Nephron (organoid): ENCODE measurements at regions not wholly inside any gene's neighbourhood (a gene's known extent, or its start where the extent isn't known, plus 50 kb on each side); places are given as distances from the start of the nearest gene placed in this dataset.

Source experiments
- H3K27ac Mint-ChIP-seq, 3 experiments: 2 replicates each; pipeline ENCODE4 v1.8.0; 2020; ENCODE audit warnings: mixed read lengths in 3 of 3, mild to moderate bottlenecking in 2 of 3, moderate library complexity in 1 of 3
- H3K27me3 Mint-ChIP-seq: 2 replicates; pipeline ENCODE4 v1.8.0; 2021; ENCODE audit warnings: low read depth, mild to moderate bottlenecking, moderate library complexity, mixed read lengths
- H3K36me3 Mint-ChIP-seq: 2 replicates; pipeline ENCODE4 v1.8.0; 2020; ENCODE audit warnings: low read depth, mixed read lengths
- H3K4me1 Mint-ChIP-seq: 2 replicates; pipeline ENCODE4 v1.8.0; 2020; ENCODE audit warnings: mixed read lengths
- H3K4me3 Mint-ChIP-seq, 3 experiments: 2 replicates each; pipeline ENCODE4 v1.8.0; 2020; ENCODE audit warnings: mild to moderate bottlenecking in 3 of 3, mixed read lengths in 3 of 3, moderate library complexity in 2 of 3
- H3K9me3 Mint-ChIP-seq: 2 replicates; pipeline ENCODE4 v1.8.0; 2020; ENCODE audit warnings: mixed read lengths
- CTCF ChIP-seq, 3 experiments: fragments of 200-600 bp; sonication (generic); IDR thresholded peaks; one replicate each; pipeline ENCODE4 v1.5.0; 2021; ENCODE audit warnings: antibody characterized with exemption in 3 of 3; ENCODE audit not compliant: unreplicated experiment in 3 of 3

- H3K27me3 Mint-ChIP-seq = peaks cover 4% of the 10 kb centered on the region
- H3K9me3 Mint-ChIP-seq = peaks cover 16% of the 10 kb centered on the region
- H3K36me3 Mint-ChIP-seq = no peaks in the 10 kb centered on the region
- no peak for TF ChIP-seq CTCF (IDR thresholded peaks at IDR 0.05; ENCODE audit: unreplicated experiment in 3 of 3)
- H3K4me1 Mint-ChIP-seq = no peaks in the 10 kb centered on the region
- H3K4me3 Mint-ChIP-seq = no peak overlapping the region
- no peak overlapping the region for H3K27ac Mint-ChIP-seq
Measured at GRCh38 chr15:53851110-53851848, 91.8 kb upstream of the WDR72 start.

GRCh38 chr15:53847745-53848144 is 88.3 kb upstream of the WDR72 start:
- H3K27me3 Mint-ChIP-seq = peaks cover 4% of the 10 kb centered on the region
- H3K36me3 Mint-ChIP-seq = no peaks in the 10 kb centered on the region
- TF ChIP-seq CTCF (IDR thresholded peaks at IDR 0.05; ENCODE audit: unreplicated experiment in 3 of 3) = no peak
- H3K27ac Mint-ChIP-seq = no peak overlapping the region
- no peak overlapping the region for H3K4me3 Mint-ChIP-seq
- peaks cover 8% of the 10 kb centered on the region for H3K9me3 Mint-ChIP-seq
- no peaks in the 10 kb centered on the region for H3K4me1 Mint-ChIP-seq

GRCh38 chr15:53844634-53845033 is 85.2 kb upstream of the WDR72 start:
- Mint-ChIP-seq H3K36me3 (no peaks in the 10 kb centered on the region), H3K27ac (peak overlapping the region in 2 of 3 experiments; percentile 5 to 28), H3K9me3 (peaks cover 4% of the 10 kb centered on the region), H3K4me1 (peaks cover 9% of the 10 kb centered on the region), H3K27me3 (peaks cover 4% of the 10 kb centered on the region), H3K4me3 (no peak overlapping the region)
- TF ChIP-seq CTCF (IDR thresholded peaks at IDR 0.05; ENCODE audit: unreplicated experiment in 3 of 3) = no peak

- peaks cover 9% of the 10 kb centered on the region for H3K4me1 Mint-ChIP-seq
- H3K4me3 Mint-ChIP-seq = no peak overlapping the region
- no peak for TF ChIP-seq CTCF (IDR thresholded peaks at IDR 0.05; ENCODE audit: unreplicated experiment in 3 of 3)
- H3K36me3 Mint-ChIP-seq = no peaks in the 10 kb centered on the region
- H3K27me3 Mint-ChIP-seq = peaks cover 4% of the 10 kb centered on the region
- H3K9me3 Mint-ChIP-seq = peaks cover 4% of the 10 kb centered on the region
- H3K27ac Mint-ChIP-seq = peak overlapping the region in 2 of 3 experiments; percentile 5 to 28
Measured at GRCh38 chr15:53843869-53844569, 84.6 kb upstream of the WDR72 start.

- H3K36me3 Mint-ChIP-seq = no peaks in the 10 kb centered on the region
- no peak overlapping the region for H3K4me3 Mint-ChIP-seq
- peaks cover 4% of the 10 kb centered on the region for H3K27me3 Mint-ChIP-seq
- H3K4me1 Mint-ChIP-seq = peaks cover 9% of the 10 kb centered on the region
- peaks cover 4% of the 10 kb centered on the region for H3K9me3 Mint-ChIP-seq
- no peak for TF ChIP-seq CTCF (IDR thresholded peaks at IDR 0.05; ENCODE audit: unreplicated experiment in 3 of 3)
- H3K27ac Mint-ChIP-seq = peak overlapping the region in 1 of 3 experiments; percentile 16
Measured at GRCh38 chr15:53843166-53843565, 83.7 kb upstream of the WDR72 start.
